H7 (cell line): ENCODE measurements at regions not wholly inside any gene's neighbourhood (a gene's known extent, or its start where the extent isn't known, plus 50 kb on each side); places are given as distances from the start of the nearest gene placed in this dataset.

Experiments used
- DNase-seq: peaks from one replicate; pipeline ENCODE4 v3.0.0; 2012
- H3K27me3 ChIP-seq: 2 replicates; pipeline ENCODE4 v1.6.0; 2011; ENCODE audit warnings: mild to moderate bottlenecking, low read length; ENCODE audit not compliant: control insufficient read depth, insufficient read depth
- H3K36me3 ChIP-seq: replicated peaks from 2 replicates; pipeline ENCODE4 v1.5.1; 2011; ENCODE audit warnings: low read length; ENCODE audit not compliant: control insufficient read depth, insufficient read depth
- H3K4me3 ChIP-seq: 2 replicates; pipeline ENCODE4 v1.5.1; 2011; ENCODE audit warnings: low read depth, mild to moderate bottlenecking, control low read depth, low read length, moderate library complexity; ENCODE audit not compliant: insufficient read depth

DNA sequence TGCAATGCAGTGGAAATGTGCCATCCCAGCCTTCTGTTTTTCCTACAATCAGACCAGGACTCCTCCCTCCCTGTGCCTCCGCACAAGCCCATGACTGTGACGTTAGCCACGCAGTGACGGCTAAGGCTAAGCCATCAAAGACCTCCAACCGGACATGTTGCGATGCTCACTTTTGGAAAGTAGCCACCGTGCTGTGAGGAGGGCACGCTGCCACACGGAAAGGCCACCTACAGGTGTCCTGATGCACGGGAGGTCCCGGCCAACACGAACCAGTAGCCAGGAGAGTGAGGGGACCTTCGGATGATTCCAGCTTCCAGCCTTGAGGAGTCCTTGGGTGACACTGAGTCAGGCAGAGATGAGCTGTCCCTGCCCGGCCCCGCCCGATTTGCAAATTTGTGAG lies 53.9 kb downstream of the FOXL1 start:
- no peak for DNase-seq
- Histone ChIP-seq H3K27me3 (no peaks in the 10 kb centered on the region; the same call in 1 of the 2 replicates), H3K4me3 (no peak overlapping the region), H3K36me3 (no peaks in the 10 kb centered on the region)

- no peaks in the 10 kb centered on the region; the same call in 1 of the 2 replicates for H3K27me3 ChIP-seq
- H3K36me3 ChIP-seq = no peaks in the 10 kb centered on the region
- no peak overlapping the region for H3K4me3 ChIP-seq
- no peak for DNase-seq
Observed at GRCh38 chr16:86632944-86633343, 54.6 kb downstream of the FOXL1 start.

DNA sequence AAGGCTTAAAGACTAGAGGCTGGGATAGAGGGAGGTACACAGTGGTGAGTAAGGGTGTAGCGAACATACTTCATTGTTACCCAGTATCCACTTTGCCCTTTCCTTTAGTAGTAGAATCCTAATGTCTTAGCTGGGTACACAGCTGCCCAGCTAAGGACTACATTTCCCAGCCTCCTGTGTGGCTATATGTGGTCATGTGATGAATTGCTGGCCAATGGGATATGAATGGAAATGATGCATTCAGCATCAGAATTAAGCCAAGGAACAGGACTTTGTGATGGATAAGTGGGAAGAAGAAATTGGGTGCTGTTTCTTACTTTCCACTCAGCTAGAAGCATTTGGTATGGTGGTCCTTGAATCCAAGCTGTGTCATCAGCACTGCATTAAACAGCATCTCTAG lies 55.9 kb downstream of the FOXL1 start:
- no peak overlapping the region for H3K4me3 ChIP-seq
- H3K36me3 ChIP-seq = no peaks in the 10 kb centered on the region
- no peaks in the 10 kb centered on the region; the same call in 1 of the 2 replicates for H3K27me3 ChIP-seq
- DNase-seq = peak; percentile 53

GRCh38 chr16:86635176-86635876 lies 57.0 kb downstream of the FOXL1 start:
- Histone ChIP-seq H3K36me3 (no peaks in the 10 kb centered on the region), H3K27me3 (no peaks in the 10 kb centered on the region; the same call in 1 of the 2 replicates), H3K4me3 (no peak overlapping the region)
- no peak for DNase-seq

GRCh38 chr16:86635926-86636325 lies 57.6 kb downstream of the FOXL1 start:
- Histone ChIP-seq H3K27me3 (no peaks in the 10 kb centered on the region; the same call in 1 of the 2 replicates), H3K4me3 (no peak overlapping the region), H3K36me3 (no peaks in the 10 kb centered on the region)
- no peak for DNase-seq

- no peak for DNase-seq
- no peaks in the 10 kb centered on the region; the same call in 1 of the 2 replicates for H3K27me3 ChIP-seq
- H3K36me3 ChIP-seq = no peaks in the 10 kb centered on the region
- H3K4me3 ChIP-seq = no peak overlapping the region
Observed at GRCh38 chr16:86637744-86638143, 59.4 kb downstream of the FOXL1 start.

GRCh38 chr16:86638642-86639041 lies 60.3 kb downstream of the FOXL1 start:
- Histone ChIP-seq H3K4me3 (no peak overlapping the region), H3K27me3 (no peaks in the 10 kb centered on the region; the same call in 1 of the 2 replicates), H3K36me3 (no peaks in the 10 kb centered on the region)
- DNase-seq = no peak

DNA sequence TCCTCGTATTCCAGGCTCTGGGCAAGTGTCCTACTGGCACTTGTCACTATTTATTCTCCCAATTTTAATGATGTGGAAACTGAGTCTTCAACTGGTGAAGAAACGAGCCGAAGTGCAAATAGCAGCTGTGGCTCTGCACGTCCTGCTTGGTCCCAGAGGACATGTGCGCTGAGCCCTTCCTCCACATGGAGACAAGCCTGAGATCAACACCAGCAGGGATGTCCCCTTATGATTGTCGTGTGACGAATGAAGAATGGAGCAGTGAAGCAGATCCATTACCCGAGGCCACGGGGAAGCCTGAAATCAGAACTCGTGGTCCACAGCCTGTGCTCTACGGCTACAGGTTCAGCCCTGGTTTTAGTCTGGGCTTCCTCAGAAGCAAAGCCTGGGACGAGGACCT lies 61.0 kb downstream of the FOXL1 start:
- Histone ChIP-seq H3K27me3 (no peaks in the 10 kb centered on the region; the same call in 1 of the 2 replicates), H3K4me3 (no peak overlapping the region), H3K36me3 (no peaks in the 10 kb centered on the region)
- DNase-seq = no peak

DNA sequence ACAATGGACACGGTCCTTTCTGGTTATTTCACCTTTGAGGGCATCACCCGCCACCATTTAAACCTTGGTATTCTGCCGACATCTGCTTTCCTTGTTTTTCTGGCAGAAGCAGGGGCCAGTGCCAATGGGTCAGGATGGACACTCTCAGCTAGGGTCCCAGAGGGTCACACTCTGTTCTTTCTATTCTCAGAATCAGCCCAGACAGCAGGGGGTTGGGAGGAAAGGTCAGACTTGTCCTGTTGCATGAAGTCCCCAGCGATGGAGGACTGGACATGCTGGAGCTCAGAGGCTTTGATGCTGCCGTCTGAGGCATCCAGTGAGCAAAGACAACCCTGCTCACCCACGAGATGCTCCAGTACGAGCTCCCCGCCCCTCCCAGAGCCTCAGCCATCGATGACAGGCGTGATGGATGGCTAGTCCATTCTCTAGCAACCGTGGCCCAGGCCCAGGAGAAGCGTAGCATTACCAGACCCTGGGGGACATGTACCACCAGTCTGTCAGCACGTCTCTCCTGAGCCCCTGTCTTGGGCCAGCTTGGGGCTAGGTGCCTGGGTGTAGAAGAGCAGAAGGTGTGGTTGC lies 62.0 kb downstream of the FOXL1 start:
- no peaks in the 10 kb centered on the region for H3K36me3 ChIP-seq
- no peak for DNase-seq
- H3K4me3 ChIP-seq = no peak overlapping the region
- no peaks in the 10 kb centered on the region; the same call in 1 of the 2 replicates for H3K27me3 ChIP-seq

DNA sequence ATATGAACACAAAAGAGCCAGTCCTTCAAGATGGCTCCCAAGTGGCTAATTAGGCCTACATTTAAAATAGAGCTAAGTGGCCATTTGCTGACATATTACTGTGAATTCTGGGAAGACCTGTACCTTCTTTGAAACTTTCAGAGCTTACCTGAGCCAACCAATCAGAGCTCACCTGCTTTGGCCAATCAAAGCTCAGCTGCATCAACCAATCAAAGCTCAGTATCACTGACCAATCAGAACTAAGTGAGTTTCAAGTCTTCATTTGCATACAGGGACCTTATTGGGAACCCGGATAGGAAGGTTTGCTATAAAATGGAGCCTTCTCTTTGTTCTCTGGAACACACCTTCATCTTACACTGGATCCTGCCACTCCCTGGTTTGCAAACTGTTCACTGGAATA lies 63.7 kb downstream of the FOXL1 start:
- Histone ChIP-seq H3K36me3 (no peaks in the 10 kb centered on the region), H3K27me3 (no peaks in the 10 kb centered on the region; the same call in 1 of the 2 replicates), H3K4me3 (no peak overlapping the region)
- DNase-seq = no peak

DNA sequence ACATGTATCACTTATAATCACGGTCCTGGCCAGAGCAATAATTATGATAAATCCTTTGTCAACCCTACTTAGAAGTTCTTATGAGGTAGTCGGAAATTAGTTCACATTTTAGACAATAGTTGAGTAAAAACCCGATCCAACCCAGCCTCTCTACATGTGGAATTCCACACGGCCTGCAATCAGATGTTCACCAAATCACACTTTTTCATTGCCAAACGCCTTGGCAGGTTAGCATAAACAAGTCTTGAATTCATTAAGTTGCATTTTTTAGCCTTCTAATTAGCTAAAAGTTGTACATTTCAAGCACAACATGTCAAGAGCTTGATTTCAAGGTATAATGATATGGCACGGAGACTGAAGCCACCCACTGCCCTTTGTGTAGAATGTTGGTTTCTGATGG lies 65.3 kb downstream of the FOXL1 start:
- no peaks in the 10 kb centered on the region; the same call in 1 of the 2 replicates for H3K27me3 ChIP-seq

DNA sequence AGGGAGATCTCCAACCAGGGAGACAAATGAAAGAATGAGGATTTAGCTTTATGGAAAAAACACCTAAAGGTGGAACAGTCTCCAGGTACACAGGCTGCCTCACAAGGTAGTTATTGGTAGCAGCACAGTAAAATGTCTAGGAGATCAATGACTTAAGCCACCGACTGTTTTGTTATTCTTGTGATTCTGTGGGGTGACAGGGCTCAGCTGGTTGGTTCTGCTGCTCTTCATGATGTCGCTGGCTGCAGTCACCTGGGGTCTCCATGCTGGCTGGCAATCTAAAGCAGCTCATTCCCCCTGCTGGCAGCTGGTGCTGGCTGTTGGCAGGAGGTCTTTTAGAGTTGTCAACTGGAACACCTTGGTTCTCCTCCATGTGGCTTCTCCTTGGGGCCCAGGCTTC lies 69.2 kb downstream of the FOXL1 start:
- no peaks in the 10 kb centered on the region for H3K27me3 ChIP-seq
- H3K36me3 ChIP-seq = no peaks in the 10 kb centered on the region
- H3K4me3 ChIP-seq = no peak overlapping the region
- DNase-seq = no peak

More for the DNA sequence above, 65.3 kb downstream of the FOXL1 start:
- no peak for DNase-seq
- Histone ChIP-seq H3K36me3 (no peaks in the 10 kb centered on the region), H3K4me3 (no peak overlapping the region)

DNA sequence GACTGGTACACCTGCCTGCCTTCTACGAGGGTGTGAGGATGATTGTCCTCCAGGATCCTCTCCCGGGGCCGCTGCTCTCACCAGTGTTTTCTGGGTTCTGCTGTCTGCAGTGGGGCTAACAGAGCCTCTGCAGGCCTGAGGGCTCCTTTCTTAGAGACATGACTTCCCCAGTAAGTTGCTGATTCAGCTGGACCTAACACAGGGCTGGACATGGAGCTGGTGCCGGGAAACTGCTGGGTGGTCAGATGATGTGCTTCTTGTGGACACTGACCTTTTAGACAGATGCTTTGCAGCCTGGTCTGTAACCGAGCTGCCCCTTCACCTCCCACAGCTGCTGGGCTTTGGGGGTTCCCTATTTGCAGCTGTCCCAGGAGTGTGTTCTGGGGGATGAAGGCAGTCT lies 71.5 kb downstream of the FOXL1 start:
- H3K4me3 ChIP-seq = no peak overlapping the region
- DNase-seq = no peak
- no peaks in the 10 kb centered on the region for H3K27me3 ChIP-seq
- H3K36me3 ChIP-seq = no peaks in the 10 kb centered on the region

DNA sequence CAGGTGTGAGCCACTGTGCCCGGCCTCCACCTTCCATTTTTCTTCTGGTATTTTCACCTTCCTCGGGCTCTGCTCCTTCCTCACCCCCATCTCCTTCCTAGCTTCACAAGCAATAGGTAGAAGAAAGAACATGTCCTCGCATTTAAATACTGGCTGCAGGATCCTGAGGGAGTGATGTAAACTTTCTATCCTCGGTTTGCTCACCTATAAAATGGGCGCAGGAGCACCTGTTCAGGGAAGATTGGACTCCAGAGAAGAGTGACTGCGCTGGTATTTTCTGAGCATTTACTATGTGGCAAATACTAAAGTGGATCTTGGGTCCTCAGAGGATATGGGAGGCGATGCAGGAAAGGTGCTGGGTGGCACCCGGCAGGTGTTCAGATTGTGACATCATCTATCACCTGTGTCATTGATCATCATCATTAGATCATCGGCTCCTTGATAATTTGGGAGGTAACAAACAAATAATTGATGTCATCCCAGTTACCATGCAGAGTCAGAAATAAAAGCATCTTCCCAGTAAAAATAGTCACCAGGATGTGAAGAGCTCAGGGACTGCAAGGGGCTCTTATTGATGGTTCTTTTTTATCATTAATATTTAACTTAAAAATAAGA lies 72.8 kb downstream of the FOXL1 start:
- no peak for DNase-seq
- Histone ChIP-seq H3K36me3 (no peaks in the 10 kb centered on the region), H3K27me3 (no peaks in the 10 kb centered on the region), H3K4me3 (no peak overlapping the region)

- H3K36me3 ChIP-seq = no peaks in the 10 kb centered on the region
- H3K4me3 ChIP-seq = no peak overlapping the region
- no peak for DNase-seq
- H3K27me3 ChIP-seq = no peaks in the 10 kb centered on the region
Observed at GRCh38 chr16:86651823-86652222, 73.5 kb downstream of the FOXL1 start.
